HG03025 (cell line): ENCODE measurements at regions not wholly inside any gene's neighbourhood (a gene's known extent, or its start where the extent isn't known, plus 50 kb on each side); places are given as distances from the start of the nearest gene placed in this dataset.
"Not testable (repeated sequence)": the region's sequence is repeated elsewhere in the genome, so short reads cannot be mapped to it uniquely, and the experiment has no call there.

Experiments used
- ATAC-seq: cut with Tn5 transposase; IDR thresholded peaks from one replicate; pipeline ENCODE4 v1.9.1; 2021; ENCODE audit warnings: mild to moderate bottlenecking, moderate library complexity; ENCODE audit not compliant: unreplicated experiment, low FRiP score

GRCh38 chr7:116410694-116411093 is 88.8 kb upstream of the CAV2 start:
- ATAC-seq = not testable (repeated sequence)

GRCh38 chr7:116417593-116418345 is 81.8 kb upstream of the CAV2 start:
- no peak for ATAC-seq

- ATAC-seq = no peak
Measured at GRCh38 chr7:116418524-116418923, 81.0 kb upstream of the CAV2 start.

- ATAC-seq = no peak
Measured at GRCh38 chr7:116420003-116420402, 79.5 kb upstream of the CAV2 start.

- ATAC-seq = no peak
Measured at GRCh38 chr7:116421298-116421697, 78.2 kb upstream of the CAV2 start.

GRCh38 chr7:116422683-116423082 is 76.9 kb upstream of the CAV2 start:
- no peak for ATAC-seq

- ATAC-seq = no peak
Measured at GRCh38 chr7:116423499-116423898, 76.0 kb upstream of the CAV2 start.

- ATAC-seq = no peak
Measured at GRCh38 chr7:116425647-116426209, 73.8 kb upstream of the CAV2 start.

- ATAC-seq = no peak
Measured at GRCh38 chr7:116426428-116427156, 72.9 kb upstream of the CAV2 start.

- no peak for ATAC-seq
Measured at GRCh38 chr7:116429986-116430619, 69.4 kb upstream of the CAV2 start.

- ATAC-seq = no peak
Measured at GRCh38 chr7:116431787-116432526, 67.6 kb upstream of the CAV2 start.

GRCh38 chr7:116432527-116432916 is 67.0 kb upstream of the CAV2 start:
- ATAC-seq = no peak

- no peak for ATAC-seq
Measured at GRCh38 chr7:116433246-116433645, 66.3 kb upstream of the CAV2 start.

GRCh38 chr7:116434820-116435341 is 64.7 kb upstream of the CAV2 start:
- no peak for ATAC-seq

- no peak for ATAC-seq
Measured at GRCh38 chr7:116436305-116436826, 63.2 kb upstream of the CAV2 start.

GRCh38 chr7:116438267-116438666 is 61.3 kb upstream of the CAV2 start:
- no peak for ATAC-seq

- no peak for ATAC-seq
Measured at GRCh38 chr7:116439005-116439404, 60.5 kb upstream of the CAV2 start.

GRCh38 chr7:116439841-116440549 is 59.5 kb upstream of the CAV2 start:
- no peak for ATAC-seq

GRCh38 chr7:116441534-116441933 is 58.0 kb upstream of the CAV2 start:
- ATAC-seq = no peak
